HG03196 (cell line): ENCODE measurements at regions not wholly inside any gene's neighbourhood (a gene's known extent, or its start where the extent isn't known, plus 50 kb on each side); places are given as distances from the start of the nearest gene placed in this dataset.

ENCODE experiments used
- ATAC-seq: cut with Tn5 transposase; IDR thresholded peaks from one replicate; pipeline ENCODE4 v1.9.1; 2021; ENCODE audit not compliant: unreplicated experiment

GRCh38 chr21:35136106-35136505, 87.0 kb upstream of the RUNX1 start:
- no peak for ATAC-seq

- ATAC-seq = no peak
Observed at GRCh38 chr21:35135481-35135880, 86.4 kb upstream of the RUNX1 start.

GRCh38 chr21:35134309-35134708, 85.2 kb upstream of the RUNX1 start:
- no peak for ATAC-seq

- ATAC-seq = no peak
Observed at GRCh38 chr21:35128536-35128935, 79.4 kb upstream of the RUNX1 start.

- ATAC-seq = no peak
Observed at GRCh38 chr21:35127851-35128250, 78.7 kb upstream of the RUNX1 start.

GRCh38 chr21:35127026-35127425, 77.9 kb upstream of the RUNX1 start:
- ATAC-seq = no peak

GRCh38 chr21:35120631-35121180, 71.6 kb upstream of the RUNX1 start:
- no peak for ATAC-seq

- no peak for ATAC-seq
Observed at GRCh38 chr21:35119501-35120047, 70.5 kb upstream of the RUNX1 start.

- no peak for ATAC-seq
Observed at GRCh38 chr21:35116777-35117176, 67.7 kb upstream of the RUNX1 start.

GRCh38 chr21:35113064-35113463, 64.0 kb upstream of the RUNX1 start:
- no peak for ATAC-seq

GRCh38 chr21:35111321-35111930, 62.3 kb upstream of the RUNX1 start:
- no peak for ATAC-seq

- no peak for ATAC-seq
Observed at GRCh38 chr21:35108887-35109286, 59.8 kb upstream of the RUNX1 start.

GRCh38 chr21:35107520-35107919, 58.4 kb upstream of the RUNX1 start:
- no peak for ATAC-seq

- ATAC-seq = no peak
Observed at GRCh38 chr21:35106246-35106835, 57.2 kb upstream of the RUNX1 start.

GRCh38 chr21:35102488-35103371, 53.6 kb upstream of the RUNX1 start:
- no peak for ATAC-seq

GRCh38 chr21:35100349-35100811, 51.3 kb upstream of the RUNX1 start:
- no peak for ATAC-seq

GRCh38 chr21:35099310-35099709, 50.2 kb upstream of the RUNX1 start:
- ATAC-seq = no peak
